OCI-LY7 (cell line): ENCODE measurements at regions not wholly inside any gene's neighbourhood (a gene's known extent, or its start where the extent isn't known, plus 50 kb on each side); places are given as distances from the start of the nearest gene placed in this dataset.
"Not testable (repeated sequence)": the region's sequence is repeated elsewhere in the genome, so short reads cannot be mapped to it uniquely, and the experiment has no call there.

Experiments
- BruUV-seq: library from RNA; stranded (reverse); fragments of 400-500 nt; replicated peaks from 2 replicates; lab custom pipeline; 2021; lab: Mats Ljungman, UMichigan
- CTCF ChIA-PET: fragments of 300-600 bp; sonication (Branson Sonifier 250); formaldehyde crosslinking; loops from one replicate; lab custom pipeline; 2022; ENCODE audit warnings: antibody characterized with exemption; ENCODE audit not compliant: unreplicated experiment; lab: Charles Lee
- POLR2A ChIA-PET: fragments of 300-600 bp; sonication (Branson Sonifier 250); formaldehyde crosslinking; loops from one replicate; lab custom pipeline; 2022; ENCODE audit warnings: antibody characterized with exemption; lab: Charles Lee
- DNase-seq: peaks from one replicate; pipeline ENCODE4 v3.0.0-alpha.2; 2015; ENCODE audit warnings: low spot score
- H2AFZ ChIP-seq: fragments of 200-600 bp; sonication (generic), shearing (Covaris generic); 2 replicates; pipeline ENCODE4 v1.6.1; 2014; ENCODE audit warnings: mild to moderate bottlenecking, antibody characterized with exemption, low read length, moderate library complexity
- H3K27ac ChIP-seq: fragments of 200-600 bp; sonication (generic); 2 replicates; pipeline ENCODE4 v1.5.1; 2014; ENCODE audit warnings: mixed run types, low read depth, mild to moderate bottlenecking, moderate library complexity, low read length, inconsistent platforms; ENCODE audit not compliant: poor library complexity, severe bottlenecking
- H3K36me3 ChIP-seq: fragments of 200-600 bp; sonication (generic); 2 replicates; pipeline ENCODE4 v1.6.1; 2014; ENCODE audit warnings: mild to moderate bottlenecking, antibody characterized with exemption, low read length, moderate library complexity, mixed read lengths; ENCODE audit not compliant: insufficient read depth
- H3K4me1 ChIP-seq: fragments of 200-600 bp; sonication (generic); 2 replicates; pipeline ENCODE4 v1.5.1; 2014; ENCODE audit warnings: mild to moderate bottlenecking, low read length; ENCODE audit not compliant: insufficient read depth, poor library complexity, severe bottlenecking
- H3K4me2 ChIP-seq: fragments of 200-600 bp; sonication (generic); 2 replicates; pipeline ENCODE4 v1.6.1; 2014; ENCODE audit warnings: mild to moderate bottlenecking, low read length
- H3K4me3 ChIP-seq: fragments of 200-600 bp; sonication (generic); 2 replicates; pipeline ENCODE4 v1.5.1; 2014; ENCODE audit warnings: mild to moderate bottlenecking, low read depth, low read length; ENCODE audit not compliant: poor library complexity, severe bottlenecking
- H3K79me2 ChIP-seq: fragments of 200-600 bp; sonication (generic); 2 replicates; pipeline ENCODE4 v1.6.1; 2016; ENCODE audit warnings: low read depth, mild to moderate bottlenecking, low read length, moderate library complexity, mixed read lengths; ENCODE audit not compliant: insufficient read depth
- H3K9me2 ChIP-seq: fragments of 200-600 bp; sonication (generic); 2 replicates; pipeline ENCODE4 v1.6.1; 2016; ENCODE audit warnings: mild to moderate bottlenecking, low read length, mixed read lengths; ENCODE audit not compliant: insufficient read depth
- H3K9me3 ChIP-seq: fragments of 200-600 bp; sonication (generic); 2 replicates; pipeline ENCODE4 v1.6.1; 2014; ENCODE audit warnings: mild to moderate bottlenecking, mixed run types, low read length, mixed read lengths
- H4K20me1 ChIP-seq: fragments of 200-600 bp; sonication (generic); 2 replicates; pipeline ENCODE4 v1.6.1; 2014; ENCODE audit warnings: mild to moderate bottlenecking, antibody characterized with exemption, low read length, moderate library complexity, mixed read lengths; ENCODE audit not compliant: insufficient read depth
- CTCF ChIP-seq: fragments of 200-600 bp; sonication (generic); conservative IDR thresholded peaks from 2 replicates; pipeline ENCODE4 v1.5.1; 2014; ENCODE audit warnings: mild to moderate bottlenecking, antibody characterized with exemption, low read length, moderate library complexity, mixed read lengths
- EZH2phosphoT487 ChIP-seq: fragments of 200-600 bp; sonication (generic); IDR thresholded peaks from 2 replicates; pipeline ENCODE4 v1.6.1; 2018; ENCODE audit warnings: low read depth, borderline replicate concordance, mild to moderate bottlenecking, mixed run types, antibody characterized with exemption, low read length, moderate library complexity, mixed read lengths
- intact Hi-C: fragments of 100-400 bp; cut with micrococcal nuclease; formaldehyde crosslinking; loops from one replicate; pipeline ENCODE4 v1.10.0; 2022; ENCODE audit not compliant: unreplicated experiment

- H3K4me1 ChIP-seq: peaks cover 10% of the 10 kb centered on the region
- no peaks in the 10 kb centered on the region for H3K9me2 ChIP-seq
- no peaks in the 10 kb centered on the region for H3K79me2 ChIP-seq
- CTCF ChIA-PET: no interaction called here
- peak overlapping the region; percentile 8 for H3K4me2 ChIP-seq
- peak overlapping the region; percentile 17; the same call in 1 of the 2 replicates for H2AFZ ChIP-seq
- no peaks in the 10 kb centered on the region for H3K36me3 ChIP-seq
- no peak overlapping the region for H3K4me3 ChIP-seq
- BruUV-seq: no TSS peak
- no peaks in the 10 kb centered on the region for H3K9me3 ChIP-seq
- DNase-seq: peak; percentile 55
- TF ChIP-seq EZH2phosphoT487 (no peak), CTCF (no peak)
- POLR2A ChIA-PET: interaction anchor here (0.6 to 0.8 kb wide), 5 partner anchors 16 to 721 kb away, joined by 3 to 4 read pairs (median 3); no protein-coding TSS in a partner anchor
- H4K20me1 ChIP-seq: no peaks in the 10 kb centered on the region
- peak overlapping the region; percentile 14 for H3K27ac ChIP-seq
- intact Hi-C loops: no loop called here
Measured at GRCh38 chr16:64077242-64077641, 1044.6 kb downstream of the CDH11 start.

GRCh38 chr16:64074706-64075105, 1047.2 kb downstream of the CDH11 start:
- Histone ChIP-seq H3K9me3 (no peaks in the 10 kb centered on the region), H3K4me3 (no peak overlapping the region), H3K79me2 (no peaks in the 10 kb centered on the region), H3K27ac (no peak overlapping the region), H3K36me3 (no peaks in the 10 kb centered on the region), H4K20me1 (no peaks in the 10 kb centered on the region), H3K4me2 (no peak overlapping the region), H3K4me1 (peaks cover 10% of the 10 kb centered on the region), H2AFZ (no peak overlapping the region), H3K9me2 (no peaks in the 10 kb centered on the region)
- intact Hi-C loops: no loop called here
- no TSS peak for BruUV-seq
- no peak for TF ChIP-seq EZH2phosphoT487
- TF ChIP-seq CTCF: no peak
- ChIA-PET POLR2A (no interaction called here), CTCF (no interaction called here)
- no peak for DNase-seq

GRCh38 chr16:64072131-64072730, 1049.6 kb downstream of the CDH11 start:
- BruUV-seq, H3K4me3 ChIP-seq, H3K36me3 ChIP-seq, H3K4me2 ChIP-seq, H2AFZ ChIP-seq, CTCF ChIA-PET, intact Hi-C loops, H3K9me3 ChIP-seq, H4K20me1 ChIP-seq, H3K4me1 ChIP-seq, DNase-seq, H3K9me2 ChIP-seq, H3K79me2 ChIP-seq, H3K27ac ChIP-seq: not testable (repeated sequence)
- POLR2A ChIA-PET: interaction anchor here (0.7 kb wide), 1 partner anchor 249 kb away, joined by 3 read pairs; no protein-coding TSS in a partner anchor
